ENCODE measurements at regions not wholly inside any gene's neighbourhood (a gene's known extent, or its start where the extent isn't known, plus 50 kb on each side); places are given as distances from the start of the nearest gene placed in this dataset.

GRCh38 chr2:13545320-13545719 lies 828.6 kb downstream of the TRIB2 start:
- no peak for DNase-seq (ENCODE audit: low read depth)
- no peak for TF ChIP-seq CTCF (IDR thresholded peaks at IDR 0.05; ENCODE audit: low read length, missing control alignments)

GRCh38 chr2:13546131-13546530 lies 829.4 kb downstream of the TRIB2 start:
- no peak for DNase-seq (ENCODE audit: low read depth)
- H3K4me3 ChIP-seq (replicated peaks; ENCODE audit: low read depth, low read length) = no peak overlapping the region
- no peak for TF ChIP-seq CTCF (IDR thresholded peaks at IDR 0.05; ENCODE audit: low read length, missing control alignments)

More at GRCh38 chr2:13545320-13545719, 828.6 kb downstream of the TRIB2 start:
- no peak overlapping the region for H3K4me3 ChIP-seq (replicated peaks; ENCODE audit: low read depth, low read length)

- no peak for DNase-seq (ENCODE audit: low read depth)
- H3K4me3 ChIP-seq (replicated peaks; ENCODE audit: low read depth, low read length) = no peak overlapping the region
- no peak for TF ChIP-seq CTCF (IDR thresholded peaks at IDR 0.05; ENCODE audit: low read length, missing control alignments)
Measured at GRCh38 chr2:13550285-13551231, 833.8 kb downstream of the TRIB2 start.

- no peak for DNase-seq (ENCODE audit: low read depth)
- H3K4me3 ChIP-seq (replicated peaks; ENCODE audit: low read depth, low read length) = no peak overlapping the region
- TF ChIP-seq CTCF (IDR thresholded peaks at IDR 0.05; ENCODE audit: low read length, missing control alignments) = no peak
Measured at GRCh38 chr2:13558368-13558767, 841.6 kb downstream of the TRIB2 start.

GRCh38 chr2:13560322-13560721 lies 843.6 kb downstream of the TRIB2 start:
- no peak for DNase-seq (ENCODE audit: low read depth)
- no peak for TF ChIP-seq CTCF (IDR thresholded peaks at IDR 0.05; ENCODE audit: low read length, missing control alignments)
- H3K4me3 ChIP-seq (replicated peaks; ENCODE audit: low read depth, low read length) = no peak overlapping the region

- no peak for DNase-seq (ENCODE audit: low read depth)
- no peak for TF ChIP-seq CTCF (IDR thresholded peaks at IDR 0.05; ENCODE audit: low read length, missing control alignments)
- H3K4me3 ChIP-seq (replicated peaks; ENCODE audit: low read depth, low read length) = no peak overlapping the region
Measured at GRCh38 chr2:13572466-13572865, 855.7 kb downstream of the TRIB2 start.

GRCh38 chr2:13574831-13575230 lies 858.1 kb downstream of the TRIB2 start:
- H3K4me3 ChIP-seq (replicated peaks; ENCODE audit: low read depth, low read length) = no peak overlapping the region
- no peak for TF ChIP-seq CTCF (IDR thresholded peaks at IDR 0.05; ENCODE audit: low read length, missing control alignments)
- no peak for DNase-seq (ENCODE audit: low read depth)
